DMS53 treated with DMSO at 0.1 percent for 48 hours (cell line): ENCODE measurements at regions not wholly inside any gene's neighbourhood (a gene's known extent, or its start where the extent isn't known, plus 50 kb on each side); places are given as distances from the start of the nearest gene placed in this dataset.
"Not testable (repeated sequence)": the region's sequence is repeated elsewhere in the genome, so short reads cannot be mapped to it uniquely, and the experiment has no call there.

Experiments used
- DNase-seq: peaks from one replicate; lab custom pipeline; 2025; ENCODE audit not compliant: unreplicated experiment; lab: John Stamatoyannopoulos, UW

DNA sequence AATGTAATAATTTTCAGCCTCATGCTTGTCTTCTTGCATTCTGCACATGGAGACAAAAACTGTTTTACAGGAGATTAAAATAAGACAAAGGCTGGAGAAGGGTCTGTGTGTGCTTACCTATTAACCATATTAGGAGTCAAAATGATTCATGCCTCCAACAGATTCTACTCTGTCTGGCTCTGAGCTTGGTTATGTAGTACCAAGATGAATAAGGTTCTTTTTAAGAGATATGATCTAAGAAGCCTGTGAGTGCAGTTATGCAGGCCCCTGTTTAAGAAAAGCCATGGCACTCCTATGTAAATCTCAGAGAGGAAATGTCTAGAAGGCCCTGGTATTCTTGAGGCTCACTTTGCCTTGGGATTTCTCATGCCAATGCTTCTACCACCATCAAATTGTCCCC, 486.6 kb upstream of the CDH11 start:
- DNase-seq, result no peak

DNA sequence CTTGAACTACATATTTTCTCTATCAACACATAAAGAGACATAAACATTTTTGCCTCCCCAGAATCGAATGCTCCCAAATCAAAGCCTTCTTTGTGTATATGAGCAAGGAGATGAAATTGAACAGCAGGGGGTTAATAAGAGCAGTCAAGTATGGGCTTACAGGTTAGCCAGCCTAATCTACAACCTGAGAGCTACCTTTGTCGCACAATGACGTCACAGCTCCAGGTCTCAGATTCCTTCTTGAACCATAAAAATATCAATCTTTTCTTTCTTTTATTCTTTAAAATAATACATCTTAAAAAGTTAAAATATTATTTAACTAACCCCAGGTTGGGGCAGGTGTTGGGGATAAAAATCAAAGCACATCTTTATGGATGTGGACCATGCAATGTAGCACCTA, 482.9 kb upstream of the CDH11 start:
- no peak for DNase-seq

DNA sequence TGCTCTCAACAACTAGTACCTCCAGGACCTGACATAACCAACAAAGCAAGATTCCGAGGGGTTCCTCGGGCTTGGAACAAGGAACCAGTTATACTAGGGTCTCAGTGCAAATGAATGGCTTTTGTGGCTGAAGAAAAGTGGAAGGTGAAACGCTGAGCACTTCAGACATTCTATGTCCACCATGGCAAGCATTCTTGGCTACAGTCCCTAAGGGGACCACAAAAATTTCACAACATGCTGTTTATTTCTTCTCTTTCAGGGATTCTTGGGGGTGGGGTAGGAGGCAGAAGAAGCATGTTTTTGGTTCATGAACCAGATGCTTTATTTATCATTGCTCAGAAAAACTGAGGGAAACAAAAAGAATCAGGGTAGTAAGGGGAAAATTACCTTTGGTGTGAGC, 479.9 kb upstream of the CDH11 start:
- no peak for DNase-seq

DNA sequence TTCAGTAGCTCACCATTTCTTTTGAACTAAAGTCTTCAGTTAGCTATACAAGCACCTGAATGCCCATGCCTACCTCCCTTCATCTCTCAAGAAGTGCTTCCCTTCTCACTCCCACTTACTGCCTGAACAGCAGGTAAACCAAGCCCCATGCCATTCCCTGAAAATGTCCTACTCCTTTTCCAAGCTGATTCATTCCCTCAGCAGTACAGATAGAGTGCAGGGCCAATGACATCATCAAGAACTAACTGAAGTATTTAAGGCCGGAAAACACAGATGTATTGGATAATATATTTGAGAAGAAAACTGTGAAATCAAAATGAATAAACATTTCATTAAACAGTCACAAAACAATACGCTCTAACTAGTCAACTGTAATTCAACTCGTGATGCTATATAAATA, 478.8 kb upstream of the CDH11 start:
- no peak for DNase-seq

- no peak for DNase-seq
Observed at GRCh38 chr16:65600046-65600445, 478.2 kb upstream of the CDH11 start.

DNA sequence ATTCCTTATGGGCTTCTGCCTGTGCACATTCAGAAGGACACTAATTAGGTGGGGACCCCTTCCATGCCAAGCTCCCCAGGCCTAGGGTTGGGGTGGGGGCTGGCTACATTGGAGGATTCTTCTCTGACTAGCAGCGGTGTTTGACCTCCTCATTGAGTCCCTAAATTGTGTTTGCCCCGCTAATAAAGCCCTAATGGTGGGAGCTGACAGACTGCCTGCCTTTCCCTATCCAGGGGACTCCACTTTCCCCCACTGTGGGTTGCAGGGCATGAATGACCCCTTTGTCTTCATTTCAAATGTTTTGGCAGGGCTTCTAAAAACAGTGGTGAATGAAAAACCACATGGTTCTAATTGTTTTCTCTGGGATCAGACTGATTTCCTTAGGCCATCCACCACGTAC, 476.8 kb upstream of the CDH11 start:
- no peak for DNase-seq

DNA sequence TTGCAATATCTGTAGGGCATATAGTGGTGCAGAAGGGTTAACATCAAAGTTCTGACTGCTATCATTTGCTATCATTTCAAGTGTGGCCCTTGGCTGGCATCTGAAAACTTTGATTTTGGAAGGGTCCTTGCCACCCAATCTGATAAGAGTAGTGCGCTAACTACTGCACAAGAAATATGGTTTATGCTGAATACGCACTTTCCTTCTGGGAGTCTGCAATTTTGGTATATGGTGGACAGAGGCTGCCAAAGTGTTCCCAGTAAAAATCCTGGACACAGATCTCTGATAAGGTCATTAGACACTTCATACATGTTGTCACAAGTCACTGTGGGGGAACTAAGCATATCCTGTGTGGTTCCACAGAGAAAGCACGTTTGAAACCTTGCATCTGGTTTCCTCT, 461.6 kb upstream of the CDH11 start:
- DNase-seq, result no peak

DNA sequence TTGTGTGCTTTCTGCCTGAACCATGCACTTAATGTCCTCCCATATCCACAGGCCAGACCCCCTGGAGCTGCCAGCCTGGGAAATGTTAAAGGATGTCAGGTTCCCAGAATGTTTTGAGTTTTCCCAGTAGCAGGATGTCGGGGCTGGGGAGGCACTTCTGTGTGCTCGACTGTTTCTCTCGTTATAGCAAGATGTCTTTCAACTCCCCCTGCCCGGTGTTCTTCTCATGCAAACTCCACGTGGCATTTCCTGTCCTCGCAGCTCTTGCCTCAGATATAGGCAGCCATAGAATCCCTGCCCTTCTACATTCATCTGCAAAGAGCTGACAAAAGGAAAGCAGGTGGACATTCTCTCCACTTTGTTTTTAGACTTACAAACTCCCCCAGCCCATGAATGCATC, 457.2 kb upstream of the CDH11 start:
- no peak for DNase-seq

GRCh38 chr16:65576631-65577030, 454.8 kb upstream of the CDH11 start:
- no peak for DNase-seq

GRCh38 chr16:65576139-65576538, 454.3 kb upstream of the CDH11 start:
- no peak for DNase-seq

- no peak for DNase-seq
Observed at GRCh38 chr16:65574326-65574966, 452.6 kb upstream of the CDH11 start.

GRCh38 chr16:65572156-65572555, 450.3 kb upstream of the CDH11 start:
- DNase-seq, result no peak

DNA sequence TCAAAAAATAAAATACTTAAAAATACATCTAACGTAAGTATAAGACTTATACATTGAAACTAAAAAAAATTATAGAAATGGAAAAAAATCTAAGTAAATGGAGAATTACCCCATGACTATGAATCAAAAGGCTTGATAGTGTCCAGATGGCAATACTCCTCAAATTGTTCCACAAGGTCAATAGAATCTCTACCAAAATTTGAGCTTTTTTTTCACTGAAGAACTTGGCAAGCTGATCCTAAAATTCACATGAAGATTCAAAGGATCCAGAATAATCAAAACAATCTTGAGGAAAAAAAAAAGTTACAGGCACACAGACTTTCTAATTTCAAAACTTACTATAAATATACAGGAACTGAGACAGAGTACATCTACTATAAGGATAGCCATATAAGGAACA, 448.4 kb upstream of the CDH11 start:
- no peak for DNase-seq

DNA sequence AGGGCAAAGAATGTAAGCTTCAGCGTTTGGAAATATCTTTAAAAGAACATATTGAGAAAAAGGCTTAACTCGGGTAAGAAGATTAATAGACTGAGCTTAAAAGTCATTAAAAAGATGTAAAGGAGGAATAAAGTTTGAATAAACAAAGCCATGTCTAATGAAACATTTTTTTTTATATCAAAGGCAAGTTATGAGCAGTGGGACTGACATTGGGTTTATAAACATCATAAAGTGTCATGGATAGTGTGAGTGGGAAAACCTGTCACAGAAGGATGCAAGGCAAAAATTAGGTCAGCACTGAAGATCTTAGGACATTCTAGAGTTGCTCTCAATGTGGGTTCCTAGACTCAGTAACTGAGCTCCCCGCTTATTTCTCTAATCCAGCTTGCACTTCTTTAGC, 438.0 kb upstream of the CDH11 start:
- DNase-seq, result no peak

GRCh38 chr16:65549689-65550088, 427.8 kb upstream of the CDH11 start:
- DNase-seq, result not testable (repeated sequence)

- no peak for DNase-seq
Observed at GRCh38 chr16:65548470-65548869, 426.6 kb upstream of the CDH11 start.

- DNase-seq, result no peak
Observed at GRCh38 chr16:65547772-65548446, 426.0 kb upstream of the CDH11 start.

DNA sequence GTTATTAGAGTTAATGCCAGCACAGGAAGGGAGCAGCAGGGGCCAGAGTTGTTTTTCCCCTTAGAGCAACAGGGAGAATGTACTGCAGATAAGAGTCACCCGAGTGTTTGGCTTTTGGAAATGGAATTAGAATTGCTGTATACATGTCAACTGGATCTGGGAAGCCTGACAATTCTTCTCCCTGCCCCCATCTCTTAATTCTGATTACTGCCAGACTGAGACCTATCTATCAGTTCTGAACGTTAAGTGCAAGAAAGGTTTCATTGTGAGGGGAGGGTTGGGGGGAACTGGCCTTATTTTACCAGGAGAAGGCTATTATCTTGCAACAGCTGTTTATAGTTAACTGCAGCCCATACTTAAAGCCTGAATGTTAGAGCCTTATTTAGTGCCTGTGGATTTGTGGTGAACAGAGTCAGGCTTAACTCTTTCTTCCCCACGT, 424.5 kb upstream of the CDH11 start:
- no peak for DNase-seq

GRCh38 chr16:65545413-65545956, 423.6 kb upstream of the CDH11 start:
- no peak for DNase-seq

GRCh38 chr16:65543781-65544740, 422.2 kb upstream of the CDH11 start:
- no peak for DNase-seq

DNA sequence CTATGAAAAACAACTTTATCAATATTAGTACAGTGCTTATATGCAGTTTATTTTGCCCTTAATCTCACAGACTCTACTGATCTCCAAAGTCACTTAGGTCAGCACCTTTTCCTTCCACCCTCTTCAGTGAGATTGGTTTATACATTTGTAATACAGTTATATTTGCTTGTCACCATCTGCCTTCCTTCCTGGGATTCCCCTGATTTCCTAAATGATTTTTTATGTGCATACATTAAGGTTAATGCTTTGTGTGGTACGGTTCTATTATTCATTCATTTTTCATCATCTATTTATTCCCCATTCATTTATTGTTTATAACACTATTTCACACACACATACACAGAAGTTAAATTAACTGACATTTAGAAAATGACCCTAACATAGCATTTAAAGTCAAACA, 419.8 kb upstream of the CDH11 start:
- DNase-seq, result no peak

- DNase-seq, result no peak
Observed at GRCh38 chr16:65540901-65541300, 419.0 kb upstream of the CDH11 start.
